OCI-LY3 (cell line): ENCODE measurements at regions not wholly inside any gene's neighbourhood (a gene's known extent, or its start where the extent isn't known, plus 50 kb on each side); places are given as distances from the start of the nearest gene placed in this dataset.

Experiments
- CTCF ChIP-seq: fragments of 200-600, 300-600 bp; sonication (generic); IDR thresholded peaks from 2 replicates; pipeline ENCODE4 v1.5.1; 2014; ENCODE audit warnings: antibody characterized with exemption, low read length, low read depth
- EZH2phosphoT487 ChIP-seq: fragments of 200-600 bp; shearing (Covaris generic); IDR thresholded peaks from 2 replicates; pipeline ENCODE4 v1.6.1; 2018; ENCODE audit warnings: antibody characterized with exemption, mixed run types, low read depth

DNA sequence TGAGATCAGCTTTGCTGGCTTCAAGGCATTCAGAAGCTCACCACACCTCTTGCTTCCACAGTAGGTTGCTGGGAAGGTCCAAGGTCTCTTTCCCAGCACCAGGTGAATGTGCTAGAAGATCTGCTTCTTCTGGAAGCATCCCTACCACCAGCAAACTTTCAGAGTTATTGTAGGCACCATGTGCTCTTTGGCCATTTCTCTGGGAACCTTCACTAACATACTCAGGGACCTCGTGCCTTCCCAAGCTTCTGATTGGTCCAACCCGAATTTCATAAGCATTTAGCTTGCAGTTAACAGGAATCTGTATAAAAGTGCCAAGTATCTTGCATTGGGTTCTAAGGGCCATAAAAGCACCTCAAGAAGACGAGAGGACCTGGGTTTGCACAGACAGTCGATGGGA, 86.5 kb upstream of the ARL4C start:
- TF ChIP-seq CTCF (no peak), EZH2phosphoT487 (no peak)
